H1 (cell line): ENCODE measurements at regions not wholly inside any gene's neighbourhood (a gene's known extent, or its start where the extent isn't known, plus 50 kb on each side); places are given as distances from the start of the nearest gene placed in this dataset.

Experiments
- CTCF ChIA-PET: fragments of 300-600 bp; sonication (Branson Sonifier 250); formaldehyde crosslinking; loops from one replicate; lab custom pipeline; 2021; ENCODE audit not compliant: partially characterized antibody; lab: Charles Lee
- POLR2A ChIA-PET: fragments of 300-600 bp; sonication (Branson Sonifier 250); formaldehyde crosslinking; loops from one replicate; lab custom pipeline; 2021; ENCODE audit warnings: inconsistent platforms; ENCODE audit not compliant: partially characterized antibody; lab: Charles Lee
- DNase-seq, 2 experiments: peaks; one replicate each; pipeline versions ENCODE4 v3.0.0 to v3.0.0-alpha.2; 2010 to 2022; ENCODE audit warnings: low spot score in 2 of 2, low read depth in 1 of 2, mixed read lengths in 1 of 2
- FAIRE-seq: peaks from 2 replicates; lab custom pipeline; 2011; peaks lifted over from hg19 to GRCh38; lab: Jason Lieb, UNC
- H2AFZ ChIP-seq: 2 replicates; pipeline ENCODE4 v1.8.1; 2012; ENCODE audit warnings: low read length, inconsistent platforms
- H2AK5ac ChIP-seq: 2 replicates; pipeline ENCODE4 v1.6.1; 2013; ENCODE audit warnings: low read depth, low read length
- H2BK120ac ChIP-seq: replicated peaks from 2 replicates; pipeline ENCODE3; 2013; ENCODE audit warnings: low read depth, low read length, inconsistent platforms
- H2BK12ac ChIP-seq: 2 replicates; pipeline ENCODE4 v1.6.1; 2013; ENCODE audit warnings: low read depth, low read length
- H2BK15ac ChIP-seq: 2 replicates; pipeline ENCODE4 v1.6.1; 2013; ENCODE audit warnings: low read length
- H2BK20ac ChIP-seq: 2 replicates; pipeline ENCODE4 v1.6.1; 2013; ENCODE audit warnings: low read length
- H2BK5ac ChIP-seq: 2 replicates; pipeline ENCODE4 v1.6.1; 2013; ENCODE audit warnings: low read depth, low read length
- H3K14ac ChIP-seq: 2 replicates; pipeline ENCODE4 v1.6.1; 2013; ENCODE audit warnings: inconsistent platforms; ENCODE audit not compliant: insufficient read length
- H3K18ac ChIP-seq: 2 replicates; pipeline ENCODE4 v1.6.1; 2013; ENCODE audit warnings: low read length; ENCODE audit errors: extremely low read depth
- H3K23ac ChIP-seq: 2 replicates; pipeline ENCODE4 v1.6.1; 2013; ENCODE audit warnings: inconsistent platforms; ENCODE audit not compliant: insufficient read length
- H3K23me2 ChIP-seq: 2 replicates; pipeline ENCODE4 v1.6.1; 2013; ENCODE audit warnings: low read depth, low read length
- H3K27ac ChIP-seq: 2 replicates; pipeline ENCODE4 v1.6.1; 2011; ENCODE audit warnings: low read depth, low read length, inconsistent platforms
- H3K27me3 ChIP-seq, 4 experiments: replicated peaks in 1 of 4; 1 replicate in 1 of 4; 2 replicates in 3 of 4; pipeline versions ENCODE4 v1.6.1 to v1.8.1; 2011 to 2013; ENCODE audit warnings: low read length in 3 of 4, mild to moderate bottlenecking in 3 of 4, inconsistent platforms in 2 of 4, mixed read lengths in 2 of 4, moderate library complexity in 1 of 4; ENCODE audit not compliant: control insufficient read depth in 3 of 4, insufficient read depth in 3 of 4; ENCODE audit errors: extremely low read depth in 1 of 4
- H3K36me3 ChIP-seq, 4 experiments: 2 replicates each; pipeline versions ENCODE4 v1.6.1 to v1.8.1; 2011 to 2013; ENCODE audit warnings: mild to moderate bottlenecking in 4 of 4, low read length in 3 of 4, moderate library complexity in 2 of 4, control low read depth in 1 of 4, inconsistent platforms in 1 of 4; ENCODE audit not compliant: insufficient read depth in 4 of 4, control insufficient read depth in 2 of 4
- H3K4ac ChIP-seq: replicated peaks from 2 replicates; pipeline ENCODE3; 2013; ENCODE audit warnings: low read length, low read depth, mixed read lengths, inconsistent platforms; ENCODE audit not compliant: insufficient read length
- H3K4me1 ChIP-seq, 4 experiments: replicated peaks in 1 of 4; 1 replicate in 1 of 4; 2 replicates in 3 of 4; pipeline versions ENCODE4 v1.6.1 to v1.8.1; 2011 to 2013; ENCODE audit warnings: low read length in 3 of 4, inconsistent platforms in 2 of 4, mixed read lengths in 1 of 4; ENCODE audit not compliant: insufficient read depth in 4 of 4, control insufficient read depth in 3 of 4
- H3K4me2 ChIP-seq, 2 experiments: 2 replicates each; pipeline versions ENCODE4 v1.6.1 to v1.8.1; 2011 to 2013; ENCODE audit warnings: low read depth in 2 of 2, low read length in 2 of 2, control low read depth in 1 of 2, inconsistent platforms in 1 of 2, mild to moderate bottlenecking in 1 of 2; ENCODE audit not compliant: insufficient read depth in 1 of 2
- H3K4me3 ChIP-seq, 4 experiments: fragments of 200-600, 300-600 bp in 1 of 4; sonication (generic), shearing (Covaris generic), sonication (Bioruptor Twin) in 1 of 4; 2 replicates each; pipeline versions ENCODE4 v1.5.1 to v1.8.1; 2011 to 2016; ENCODE audit warnings: low read length in 4 of 4, low read depth in 3 of 4, control low read depth in 2 of 4, inconsistent platforms in 2 of 4, mild to moderate bottlenecking in 2 of 4, mixed read lengths in 1 of 4, moderate library complexity in 1 of 4; ENCODE audit not compliant: insufficient read depth in 2 of 4; ENCODE audit errors: extremely low read depth in 1 of 4
- H3K56ac ChIP-seq: replicated peaks from 2 replicates; pipeline ENCODE3; 2013; ENCODE audit warnings: low read depth, mild to moderate bottlenecking, mixed read lengths, low read length, inconsistent platforms; ENCODE audit not compliant: insufficient read length
- H3K79me1 ChIP-seq: 2 replicates; pipeline ENCODE4 v1.6.1; 2013; ENCODE audit warnings: low read depth, low read length, control low read depth
- H3K79me2 ChIP-seq, 2 experiments: 2 replicates each; pipeline versions ENCODE4 v1.6.1 to v1.8.1; 2012 to 2013; ENCODE audit warnings: low read length in 2 of 2, mild to moderate bottlenecking in 2 of 2, inconsistent platforms in 1 of 2; ENCODE audit not compliant: insufficient read depth in 2 of 2, control insufficient read depth in 1 of 2
- H3K9ac ChIP-seq, 4 experiments: replicated peaks in 1 of 4; 1 replicate in 1 of 4; 2 replicates in 3 of 4; pipeline versions ENCODE4 v1.6.1 to v1.8.1; 2011 to 2013; ENCODE audit warnings: low read depth in 3 of 4, low read length in 3 of 4, control low read depth in 2 of 4, mild to moderate bottlenecking in 2 of 4, moderate library complexity in 2 of 4, inconsistent platforms in 1 of 4; ENCODE audit errors: extremely low read depth in 1 of 4
- H3K9me3 ChIP-seq, 2 experiments: 2 replicates each; pipeline versions ENCODE4 v1.6.1 to v1.8.1; 2012 to 2013; ENCODE audit warnings: mild to moderate bottlenecking in 2 of 2, moderate library complexity in 2 of 2, control low read depth in 1 of 2, inconsistent platforms in 1 of 2, low read depth in 1 of 2, low read length in 1 of 2, mixed read lengths in 1 of 2; ENCODE audit not compliant: insufficient read depth in 2 of 2
- H4K20me1 ChIP-seq, 2 experiments: replicated peaks in 1 of 2; 2 replicates each; pipeline versions ENCODE3 to v1.8.1; 2011 to 2013; ENCODE audit warnings: inconsistent platforms in 2 of 2, low read length in 2 of 2, mild to moderate bottlenecking in 1 of 2; ENCODE audit not compliant: insufficient read depth in 2 of 2, control insufficient read depth in 1 of 2
- H4K5ac ChIP-seq: 2 replicates; pipeline ENCODE4 v1.6.1; 2013; ENCODE audit warnings: low read length, low read depth, mixed read lengths, inconsistent platforms; ENCODE audit not compliant: insufficient read length
- H4K8ac ChIP-seq: 2 replicates; pipeline ENCODE4 v1.8.0; 2013; ENCODE audit warnings: mild to moderate bottlenecking, moderate library complexity, low read length, inconsistent platforms; ENCODE audit not compliant: insufficient read depth; ENCODE audit errors: extremely low read depth
- H4K91ac ChIP-seq: replicated peaks from 2 replicates; pipeline ENCODE3; 2013; ENCODE audit warnings: low read length, mixed read lengths, inconsistent platforms; ENCODE audit not compliant: insufficient read length
- ATF2 ChIP-seq: IDR thresholded peaks from 2 replicates; pipeline ENCODE4 v1.6.1; 2012; ENCODE audit warnings: low read length, inconsistent platforms
- CBX5 ChIP-seq: fragments of 300-800, 300-1000 bp; sonication (generic); IDR thresholded peaks from 2 replicates; pipeline ENCODE4 v1.7.1; 2016; ENCODE audit warnings: antibody characterized with exemption, low read length, low read depth
- EGR1 ChIP-seq: IDR thresholded peaks from 2 replicates; pipeline ENCODE4 v1.6.1; 2011; ENCODE audit warnings: low read depth, low read length, borderline replicate concordance
- EZH2 ChIP-seq: fragments of 200-600 bp; sonication (generic); IDR thresholded peaks from 2 replicates; pipeline ENCODE4 v1.7.1; 2012; ENCODE audit warnings: low read depth, mild to moderate bottlenecking, moderate library complexity, low read length, inconsistent platforms; ENCODE audit not compliant: severe bottlenecking
- GABPA ChIP-seq: IDR thresholded peaks from 2 replicates; pipeline ENCODE4 v1.6.1; 2011; ENCODE audit warnings: mild to moderate bottlenecking, low read length, moderate library complexity, borderline replicate concordance; ENCODE audit not compliant: insufficient read depth
- NRF1 ChIP-seq: IDR thresholded peaks from 2 replicates; pipeline ENCODE4 v1.6.1; 2011; ENCODE audit warnings: mild to moderate bottlenecking, low read depth, low read length, improper control_type of control experiment
- TCF12 ChIP-seq: IDR thresholded peaks from 2 replicates; pipeline ENCODE4 v1.6.1; 2011; ENCODE audit warnings: low read depth, mild to moderate bottlenecking, low read length
- WGBS, 2 experiments: shearing (Covaris generic) in 1 of 2; methylation state at CpG; one replicate each; pipeline versions ENCODE4 v1.1.6 to v1.1.7; 2013 to 2015; ENCODE audit warnings: low lambda C conversion rate in 2 of 2, mixed read lengths in 2 of 2, inconsistent platforms in 1 of 2, low coverage in 1 of 2, missing lambda C conversion rate in 1 of 2; ENCODE audit not compliant: insufficient replicate concordance in 2 of 2, insufficient coverage in 1 of 2, insufficient read length in 1 of 2; ENCODE audit errors: extremely low coverage in 1 of 2, missing lambda C conversion rate in 1 of 2; 5-methylcytosine and 5-hydroxymethylcytosine counted together

GRCh38 chr15:97520689-97521088 lies 439.8 kb upstream of the ARRDC4 start:
- H2BK20ac ChIP-seq: no peak overlapping the region
- H3K4ac ChIP-seq: no peak overlapping the region
- H3K79me2 ChIP-seq: no peaks in the 10 kb centered on the region
- ChIA-PET POLR2A (no interaction called here), CTCF (interaction anchor here (1.6 to 1.8 kb wide), 2 partner anchors 10 to 17 kb away, joined by 3 to 6 read pairs; no protein-coding TSS in a partner anchor)
- H4K8ac ChIP-seq: no peak overlapping the region
- no peak overlapping the region for H3K18ac ChIP-seq
- H3K23me2 ChIP-seq: no peaks in the 10 kb centered on the region
- H3K4me1 ChIP-seq: no peaks in the 10 kb centered on the region
- no peak overlapping the region for H3K4me2 ChIP-seq
- H4K20me1 ChIP-seq: no peaks in the 10 kb centered on the region
- H2AK5ac ChIP-seq: no peak overlapping the region
- H2BK120ac ChIP-seq: no peak overlapping the region
- DNase-seq (no peak), FAIRE-seq (no peak)
- no peak overlapping the region for H3K27ac ChIP-seq
- H3K23ac ChIP-seq: no peak overlapping the region
- TF ChIP-seq EGR1: no peak
- TF ChIP-seq GABPA: no peak
- TF ChIP-seq NRF1: no peak
- no peak for TF ChIP-seq CBX5
- TF ChIP-seq ATF2: no peak
- no peak for TF ChIP-seq EZH2
- TF ChIP-seq TCF12: no peak
- no peak overlapping the region for H4K91ac ChIP-seq
- H2BK12ac ChIP-seq: no peak overlapping the region
- WGBS, 2 experiments: 77% methylated on average over 4 of the region's 4 CpGs; no CpG with 5 or more reads in 1 of the 2 experiments
- H4K5ac ChIP-seq: no peak overlapping the region
- no peak overlapping the region for H3K9ac ChIP-seq
- no peak overlapping the region for H2BK15ac ChIP-seq
- no peaks in the 10 kb centered on the region for H3K36me3 ChIP-seq
- H2AFZ ChIP-seq: no peak overlapping the region
- no peak overlapping the region for H3K14ac ChIP-seq
- no peak overlapping the region for H3K4me3 ChIP-seq
- H3K56ac ChIP-seq: no peak overlapping the region
- H3K9me3 ChIP-seq: no peaks in the 10 kb centered on the region
- no peaks in the 10 kb centered on the region for H3K27me3 ChIP-seq
- no peaks in the 10 kb centered on the region for H3K79me1 ChIP-seq
- no peak overlapping the region for H2BK5ac ChIP-seq
